Peyer's patch (tissue), 4 donors: ENCODE measurements at regions not wholly inside any gene's neighbourhood (a gene's known extent, or its start where the extent isn't known, plus 50 kb on each side); places are given as distances from the start of the nearest gene placed in this dataset.

Experiments used
- CTCF ChIP-seq, 6 experiments: fragments of 450-650 bp in 4 of 6; fragments of 200-600 bp in 2 of 6; sonication (generic) in 1 of 6; IDR thresholded peaks; one replicate each; pipeline ENCODE4 v1.5.1; 2017 to 2019; ENCODE audit warnings: antibody characterized with exemption in 6 of 6, mild to moderate bottlenecking in 3 of 6, moderate library complexity in 1 of 6
- POLR2A ChIP-seq, 2 donors: fragments of 450-650 bp; IDR thresholded peaks; one replicate each; pipeline ENCODE4 v1.5.1; 2017; ENCODE audit warnings: antibody characterized with exemption in 2 of 2, mild to moderate bottlenecking in 2 of 2, moderate library complexity in 2 of 2

GRCh38 chr12:33593753-33594152, 154.1 kb upstream of the SYT10 start:
- TF ChIP-seq CTCF (IDR thresholded peaks at IDR 0.05) (no peak), POLR2A (IDR thresholded peaks at IDR 0.05) (no peak)
